Muscle of leg (tissue), 3 donors: ENCODE measurements at regions not wholly inside any gene's neighbourhood (a gene's known extent, or its start where the extent isn't known, plus 50 kb on each side); places are given as distances from the start of the nearest gene placed in this dataset.
A peak's percentile ranks its signal among the peaks of the same experiment; 100 is the strongest.

Source experiments
- DNase-seq: peaks from one replicate; pipeline ENCODE4 v3.0.0; 2013
- H3K27ac ChIP-seq: one replicate; pipeline ENCODE4 v1.5.1; 2013; ENCODE audit warnings: mild to moderate bottlenecking, low read length, control low read depth
- H3K27me3 ChIP-seq: one replicate; pipeline ENCODE4 v1.6.1; 2013; ENCODE audit warnings: low read length; ENCODE audit not compliant: control insufficient read depth, insufficient read depth
- H3K36me3 ChIP-seq: one replicate; pipeline ENCODE4 v1.6.1; 2013; ENCODE audit warnings: low read length; ENCODE audit not compliant: control insufficient read depth, insufficient read depth
- H3K4me1 ChIP-seq: one replicate; pipeline ENCODE4 v1.6.1; 2013; ENCODE audit warnings: low read length; ENCODE audit not compliant: control insufficient read depth, insufficient read depth
- H3K4me3 ChIP-seq: one replicate; pipeline ENCODE4 v1.5.1; 2013; ENCODE audit warnings: low read length, control low read depth
- H3K9me3 ChIP-seq: replicated peaks from 2 replicates; pipeline ENCODE4 v1.6.1; 2013; ENCODE audit warnings: low read depth, low read length; ENCODE audit not compliant: control insufficient read depth
- WGBS: methylation state at CpG from one replicate; pipeline ENCODE4 v1.1.5; 2013; ENCODE audit warnings: missing lambda C conversion rate; ENCODE audit not compliant: insufficient coverage; 5-methylcytosine and 5-hydroxymethylcytosine counted together

DNA sequence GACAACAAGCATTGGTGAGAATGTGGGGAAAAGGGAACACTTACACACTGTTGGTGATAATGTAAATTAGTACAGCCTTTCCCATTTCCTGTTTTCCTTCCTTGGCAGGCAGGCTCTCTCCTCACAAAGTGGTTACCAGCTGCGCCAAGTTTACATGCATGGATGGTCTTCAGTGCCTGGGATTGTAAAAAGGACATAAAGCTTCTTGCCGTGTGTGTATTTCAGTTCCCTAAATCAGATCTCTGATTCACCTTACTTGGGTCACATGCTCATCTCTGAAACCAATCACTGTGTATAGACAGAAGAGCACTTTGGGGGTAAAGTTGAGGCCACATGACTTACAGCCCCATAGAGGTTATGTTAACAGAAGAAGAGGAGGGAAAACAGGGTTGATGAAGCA, 92.8 kb downstream of the CAVIN4 start:
- H3K27me3 ChIP-seq = no peaks in the 10 kb centered on the region
- no CpG with 5 or more reads among the region's 2 CpGs for WGBS
- no peak overlapping the region for H3K4me3 ChIP-seq
- peak; percentile 10 for DNase-seq
- no peaks in the 10 kb centered on the region for H3K9me3 ChIP-seq
- H3K4me1 ChIP-seq = peaks cover 18% of the 10 kb centered on the region
- H3K36me3 ChIP-seq = no peaks in the 10 kb centered on the region
- H3K27ac ChIP-seq = no peak overlapping the region

DNA sequence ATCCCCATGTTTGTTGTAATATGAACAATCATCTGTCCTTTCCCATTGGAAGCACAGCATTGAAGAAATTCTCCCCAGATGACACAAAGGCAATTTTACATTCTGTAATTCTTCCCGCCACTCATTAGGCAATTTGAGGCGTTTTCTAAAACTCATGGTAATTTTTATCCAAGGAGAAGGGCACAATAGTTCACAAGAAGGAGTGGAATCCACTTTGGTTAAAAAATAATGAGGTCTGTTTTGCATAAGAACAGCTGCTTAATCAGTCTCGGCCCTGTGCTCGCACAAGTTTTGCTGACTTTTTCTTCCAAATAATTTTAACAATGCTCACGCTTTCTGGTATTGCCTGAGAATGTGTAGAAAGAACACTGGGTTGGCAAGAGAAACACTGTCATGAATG, 94.0 kb downstream of the CAVIN4 start:
- H3K4me1 ChIP-seq = peaks cover 20% of the 10 kb centered on the region
- no peaks in the 10 kb centered on the region for H3K36me3 ChIP-seq
- H3K4me3 ChIP-seq = no peak overlapping the region
- no peaks in the 10 kb centered on the region for H3K27me3 ChIP-seq
- no CpG with 5 or more reads among the region's 5 CpGs for WGBS
- peak; percentile 10 for DNase-seq
- no peaks in the 10 kb centered on the region for H3K9me3 ChIP-seq
- H3K27ac ChIP-seq = peak overlapping the region; percentile 45

DNA sequence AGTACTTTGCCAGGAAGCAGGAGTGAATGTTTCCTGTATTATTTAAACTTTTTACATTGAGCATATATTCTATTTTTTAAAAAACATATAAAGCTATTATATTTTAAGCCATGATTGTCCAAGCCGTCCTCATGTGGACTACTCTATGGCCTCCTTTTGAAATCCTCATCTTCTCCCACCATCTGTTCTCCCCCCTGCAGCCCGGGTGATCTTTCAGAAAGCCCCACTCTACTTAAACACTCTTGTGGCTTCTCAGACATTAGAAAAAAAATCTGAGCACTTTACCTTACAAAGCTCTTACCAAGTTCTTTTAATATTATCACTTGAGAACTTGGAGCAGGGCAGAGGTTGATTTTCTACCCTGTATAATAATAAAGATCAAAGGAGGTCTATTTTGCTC, 95.4 kb downstream of the CAVIN4 start:
- H3K9me3 ChIP-seq = no peaks in the 10 kb centered on the region
- no peak overlapping the region for H3K27ac ChIP-seq
- no peaks in the 10 kb centered on the region for H3K27me3 ChIP-seq
- WGBS = 39% methylated on average over 2 of the region's 2 CpGs
- peak; percentile 4 for DNase-seq
- H3K4me1 ChIP-seq = peaks cover 20% of the 10 kb centered on the region
- H3K36me3 ChIP-seq = no peaks in the 10 kb centered on the region
- H3K4me3 ChIP-seq = no peak overlapping the region

DNA sequence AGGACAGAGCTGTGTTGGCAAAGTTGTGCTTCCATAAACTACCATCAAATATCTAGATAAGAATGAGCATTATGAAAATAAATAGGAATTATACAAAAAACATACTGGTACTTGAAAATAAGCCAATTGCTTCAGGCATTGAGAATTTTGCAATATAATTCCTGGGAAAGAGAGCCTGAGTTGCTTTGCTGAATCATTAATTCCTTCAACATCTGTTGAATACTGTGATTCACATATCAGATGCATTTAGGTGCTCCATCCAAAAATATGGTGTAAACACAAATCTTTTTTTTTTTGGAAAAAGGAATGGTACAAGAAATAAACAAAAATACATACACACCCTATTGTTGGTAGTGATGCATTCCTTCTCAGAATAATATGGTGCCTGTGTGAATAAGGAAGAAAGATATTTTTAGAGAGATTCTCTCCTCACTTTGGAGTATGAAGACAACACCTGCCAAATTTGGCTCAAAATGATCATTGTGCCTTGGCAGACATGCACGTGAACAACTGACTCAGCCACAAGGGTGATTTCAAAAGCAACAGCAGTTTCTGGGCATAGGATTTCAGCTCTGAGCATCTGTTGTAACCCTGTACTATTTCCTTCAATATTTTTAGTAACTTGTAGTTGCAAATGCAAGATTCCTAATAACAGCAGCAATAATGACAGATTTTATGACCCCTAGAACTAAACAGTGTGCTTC, 96.7 kb downstream of the CAVIN4 start:
- peak; percentile 84 for DNase-seq
- H3K9me3 ChIP-seq = no peaks in the 10 kb centered on the region
- no peaks in the 10 kb centered on the region for H3K36me3 ChIP-seq
- H3K4me1 ChIP-seq = peaks cover 20% of the 10 kb centered on the region
- no peaks in the 10 kb centered on the region for H3K27me3 ChIP-seq
- H3K4me3 ChIP-seq = no peak overlapping the region
- WGBS = 0% methylated on average over 1 of the region's 1 CpG
- peak overlapping the region; percentile 62 for H3K27ac ChIP-seq

DNA sequence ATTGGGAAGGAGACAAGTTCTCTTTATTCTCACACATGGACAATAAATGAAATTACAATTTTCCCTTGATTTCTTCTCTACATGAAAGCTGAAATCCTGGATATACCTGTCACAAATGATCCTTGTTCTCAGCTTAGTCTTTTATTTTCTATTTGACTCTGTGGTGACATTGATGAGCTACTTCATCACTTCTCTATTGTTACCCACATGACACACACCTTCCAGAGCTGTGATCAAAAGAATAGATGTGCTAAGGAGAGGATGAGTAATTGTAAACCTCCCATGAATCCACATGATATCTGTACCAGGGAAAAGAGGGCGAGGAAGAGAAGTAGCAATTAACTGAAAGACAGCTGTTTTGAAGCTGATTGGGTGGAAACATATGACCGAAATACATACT, 102.0 kb downstream of the CAVIN4 start:
- Histone ChIP-seq H3K4me1 (peaks cover 5% of the 10 kb centered on the region), H3K27ac (no peak overlapping the region), H3K9me3 (no peaks in the 10 kb centered on the region), H3K4me3 (no peak overlapping the region), H3K27me3 (no peaks in the 10 kb centered on the region), H3K36me3 (no peaks in the 10 kb centered on the region)
- no CpG with 5 or more reads among the region's 2 CpGs for WGBS
- DNase-seq = no peak

DNA sequence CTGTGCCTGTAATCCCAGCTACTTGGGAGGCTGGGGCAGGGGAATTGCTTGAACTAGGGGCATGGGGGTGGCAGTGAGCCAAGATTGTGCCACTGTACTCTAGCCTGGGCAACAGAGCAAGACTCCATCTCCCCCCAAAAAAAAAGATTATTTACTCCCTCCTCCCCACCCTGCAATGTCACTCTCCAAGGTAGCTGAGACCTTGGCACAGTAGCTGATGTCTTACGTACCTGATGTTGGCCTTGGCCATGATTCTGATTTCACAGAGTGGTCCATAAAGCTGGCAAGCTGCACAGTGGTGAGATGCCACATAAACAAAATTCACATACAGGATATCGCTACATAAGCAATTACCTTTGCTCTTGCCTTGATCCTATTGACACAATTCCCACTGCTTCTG, 108.5 kb downstream of the CAVIN4 start:
- Histone ChIP-seq H3K36me3 (no peaks in the 10 kb centered on the region), H3K9me3 (no peaks in the 10 kb centered on the region), H3K27me3 (no peaks in the 10 kb centered on the region), H3K27ac (no peak overlapping the region), H3K4me1 (no peaks in the 10 kb centered on the region), H3K4me3 (no peak overlapping the region)
- DNase-seq = no peak
- 82% methylated on average over 1 of the region's 2 CpGs for WGBS

DNA sequence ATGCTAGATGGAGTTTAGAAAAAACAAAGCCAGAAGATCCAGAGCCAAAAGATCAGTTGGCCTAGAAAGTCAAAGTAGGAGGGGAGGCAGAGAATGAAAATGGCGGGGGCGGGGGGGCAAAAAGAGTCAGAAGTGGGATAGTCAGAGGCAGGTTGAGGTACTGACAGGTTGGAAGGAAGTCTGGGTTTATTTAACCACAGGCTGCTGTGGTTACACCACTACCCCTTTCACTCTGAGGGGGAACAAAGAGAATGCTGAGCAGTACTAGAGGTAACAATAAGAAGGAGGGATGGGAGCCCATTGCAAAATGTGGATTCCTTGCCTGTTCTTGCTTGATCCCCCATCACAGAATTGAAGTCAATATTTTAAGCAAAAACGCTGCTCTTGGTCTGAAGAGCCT, 111.8 kb downstream of the CAVIN4 start:
- Histone ChIP-seq H3K27ac (no peak overlapping the region), H3K36me3 (no peaks in the 10 kb centered on the region), H3K27me3 (no peaks in the 10 kb centered on the region), H3K4me1 (no peaks in the 10 kb centered on the region), H3K9me3 (no peaks in the 10 kb centered on the region), H3K4me3 (no peak overlapping the region)
- WGBS = 68% methylated on average over 3 of the region's 3 CpGs
- DNase-seq = no peak

DNA sequence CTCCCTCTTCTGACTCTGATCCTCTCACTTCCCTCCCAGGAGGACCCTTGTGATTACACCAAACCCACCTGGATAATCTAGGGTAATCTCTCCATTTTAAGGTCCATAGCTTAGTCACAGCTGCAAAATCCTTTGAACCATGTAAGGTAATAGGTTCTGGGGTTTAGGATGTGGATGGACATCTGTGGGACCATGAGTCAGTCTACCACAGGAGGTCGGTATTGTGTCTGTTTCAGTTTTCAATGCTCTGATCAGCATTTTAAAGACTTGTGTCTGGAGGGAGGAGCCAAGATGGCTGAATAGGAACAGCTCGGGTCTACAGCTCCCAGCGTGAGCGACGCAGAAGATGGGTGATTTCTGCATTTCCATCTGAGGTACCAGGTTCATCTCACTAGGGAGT, 112.6 kb downstream of the CAVIN4 start:
- H3K27ac ChIP-seq = no peak overlapping the region
- no peaks in the 10 kb centered on the region for H3K9me3 ChIP-seq
- no peaks in the 10 kb centered on the region for H3K36me3 ChIP-seq
- H3K4me3 ChIP-seq = no peak overlapping the region
- H3K4me1 ChIP-seq = no peaks in the 10 kb centered on the region
- H3K27me3 ChIP-seq = no peaks in the 10 kb centered on the region
- DNase-seq = no peak
- WGBS = 67% methylated on average over 1 of the region's 5 CpGs

DNA sequence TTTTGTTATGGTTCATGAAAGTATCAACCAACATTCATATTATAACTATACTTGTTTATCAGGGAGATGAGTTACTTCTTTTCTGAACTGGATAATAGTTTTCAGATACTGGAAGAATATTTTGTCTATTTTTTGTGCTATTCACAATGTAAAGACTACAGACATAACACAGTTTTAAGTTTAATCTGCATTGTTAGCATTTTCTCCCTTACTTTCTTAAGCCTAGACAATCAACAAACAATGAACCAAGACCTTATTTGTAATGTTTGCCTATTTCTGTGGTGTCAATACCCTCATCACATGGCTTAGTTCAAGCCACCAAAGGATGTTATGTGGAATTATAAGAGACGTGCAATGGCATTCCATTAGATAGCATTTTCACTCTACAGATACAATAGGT, 119.5 kb downstream of the CAVIN4 start:
- H3K27me3 ChIP-seq = no peaks in the 10 kb centered on the region
- no peak for DNase-seq
- H3K4me1 ChIP-seq = peaks cover 6% of the 10 kb centered on the region
- H3K36me3 ChIP-seq = no peaks in the 10 kb centered on the region
- WGBS = no CpG with 5 or more reads among the region's 1 CpG
- no peaks in the 10 kb centered on the region for H3K9me3 ChIP-seq
- no peak overlapping the region for H3K4me3 ChIP-seq
- H3K27ac ChIP-seq = no peak overlapping the region

DNA sequence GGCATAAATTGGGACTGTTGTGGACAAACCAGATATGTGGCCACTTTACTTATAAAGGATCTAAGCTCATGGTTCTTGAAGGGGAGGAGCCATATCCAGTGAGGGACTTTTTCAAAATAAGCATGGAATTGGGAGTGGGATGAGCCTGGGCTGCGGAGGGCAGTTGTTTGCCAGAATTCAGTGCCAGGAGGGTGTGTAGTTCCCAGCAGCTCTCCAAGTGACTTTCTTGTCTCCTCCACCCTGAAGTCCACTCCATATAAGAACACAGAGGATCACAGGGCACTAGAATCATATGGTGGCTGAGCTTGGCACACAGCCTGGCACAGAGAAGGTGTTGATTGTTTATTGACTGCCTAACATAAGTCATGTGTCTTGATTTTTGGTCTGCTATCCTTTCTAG, 121.1 kb downstream of the CAVIN4 start:
- WGBS = 33% methylated on average over 1 of the region's 1 CpG
- peaks cover 6% of the 10 kb centered on the region for H3K4me1 ChIP-seq
- H3K4me3 ChIP-seq = no peak overlapping the region
- no peaks in the 10 kb centered on the region for H3K9me3 ChIP-seq
- no peaks in the 10 kb centered on the region for H3K36me3 ChIP-seq
- peak; percentile 11 for DNase-seq
- no peak overlapping the region for H3K27ac ChIP-seq
- no peaks in the 10 kb centered on the region for H3K27me3 ChIP-seq

DNA sequence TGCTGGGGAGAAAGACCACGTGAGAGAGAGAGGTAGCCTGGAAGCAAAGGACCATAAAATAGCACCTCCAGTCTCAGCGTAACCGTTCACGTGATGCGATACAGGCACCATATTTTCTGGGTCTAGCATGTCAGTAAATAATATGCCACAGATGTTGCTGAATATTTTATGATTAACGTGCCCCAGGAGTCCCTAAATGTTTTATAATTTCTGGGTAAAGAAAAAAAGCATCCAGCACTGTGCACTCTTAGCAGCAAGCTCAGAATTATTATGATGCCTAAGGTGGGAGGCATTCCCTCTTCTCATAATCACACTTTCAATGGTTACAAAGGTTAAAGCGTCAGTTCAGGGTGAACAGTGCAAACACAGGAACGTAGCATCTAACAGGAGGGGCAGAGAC, 121.8 kb downstream of the CAVIN4 start:
- no peaks in the 10 kb centered on the region for H3K27me3 ChIP-seq
- peaks cover 6% of the 10 kb centered on the region for H3K4me1 ChIP-seq
- no peak overlapping the region for H3K27ac ChIP-seq
- no peak for DNase-seq
- H3K9me3 ChIP-seq = no peaks in the 10 kb centered on the region
- 30% methylated on average over 4 of the region's 8 CpGs for WGBS
- no peaks in the 10 kb centered on the region for H3K36me3 ChIP-seq
- no peak overlapping the region for H3K4me3 ChIP-seq
